ENCODE measurements at regions not wholly inside any gene's neighbourhood (a gene's known extent, or its start where the extent isn't known, plus 50 kb on each side); places are given as distances from the start of the nearest gene placed in this dataset.

GRCh38 chr10:78462176-78462575 is 428.5 kb downstream of the RPS24 start:
- Histone ChIP-seq H3F3A (replicated peaks; ENCODE audit: insufficient read depth) (peaks cover 10% of the 10 kb centered on the region), H3K9ac (no peak overlapping the region), H3K4me3 (ENCODE audit: low read depth in 2 of 2, low read length in 1 of 2) (no peak overlapping the region), H3K4me1 (ENCODE audit: control insufficient read depth in 1 of 2, insufficient read depth in 2 of 2, low read depth in 1 of 2, low read length in 1 of 2) (peaks cover 0 to 27% of the 10 kb centered on the region in 2 experiments), H4K20me1 (ENCODE audit: insufficient read depth) (no peaks in the 10 kb centered on the region), H3K4me2 (no peak overlapping the region), H3K9me2 (no peaks in the 10 kb centered on the region), H3K9me3 (no peaks in the 10 kb centered on the region), H3K27ac (ENCODE audit: low read depth in 2 of 2, low read length in 1 of 2) (no peak overlapping the region), H3K27me3 (ENCODE audit: insufficient read depth) (no peaks in the 10 kb centered on the region), H3K79me2 (ENCODE audit: insufficient read depth) (no peaks in the 10 kb centered on the region), H2AFZ (ENCODE audit: low read depth) (no peak overlapping the region), H3K36me3 (replicated peaks in 1 of 2; ENCODE audit: control insufficient read depth in 1 of 2, insufficient read depth in 2 of 2, low read length in 1 of 2) (no peaks in the 10 kb centered on the region)
- DNase-seq: no peak
- ChIA-PET CTCF (no interaction called here), POLR2A (no interaction called here)
- WGBS (ENCODE audit: low lambda C conversion rate): 92% methylated on average over 4 of the region's 4 CpGs
- TF ChIP-seq SMC3 (IDR thresholded peaks at IDR 0.05; ENCODE audit: low read depth, low read length) (no peak), TCF12 (IDR thresholded peaks at IDR 0.05) (no peak), TEAD4 (IDR thresholded peaks at IDR 0.05; ENCODE audit: borderline replicate concordance, insufficient read depth) (no peak), MEF2A (IDR thresholded peaks at IDR 0.05; ENCODE audit: borderline replicate concordance, low read depth) (no peak), ELF1 (IDR thresholded peaks at IDR 0.05) (no peak), CHD2 (IDR thresholded peaks at IDR 0.05; ENCODE audit: low read length, partially characterized antibody) (no peak), FOXM1 (IDR thresholded peaks at IDR 0.05; ENCODE audit: low read depth) (no peak), RAD21 (IDR thresholded peaks at IDR 0.05; ENCODE audit: low read length) (no peak)

GRCh38 chr10:78462726-78463228 is 429.1 kb downstream of the RPS24 start:
- H3K79me2 ChIP-seq (ENCODE audit: insufficient read depth): no peaks in the 10 kb centered on the region
- TF ChIP-seq, protein P1, sequence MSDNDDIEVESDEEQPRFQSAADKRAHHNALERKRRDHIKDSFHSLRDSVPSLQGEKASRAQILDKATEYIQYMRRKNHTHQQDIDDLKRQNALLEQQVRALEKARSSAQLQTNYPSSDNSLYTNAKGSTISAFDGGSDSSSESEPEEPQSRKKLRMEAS (IDR thresholded peaks at IDR 0.05; ENCODE audit: low read depth): no peak
- TF ChIP-seq RCOR1 (IDR thresholded peaks at IDR 0.05; ENCODE audit: low read length): no peak
- no peak for TF ChIP-seq EZH2phosphoT487 (IDR thresholded peaks at IDR 0.05; ENCODE audit: borderline replicate concordance, low read depth)
- TF ChIP-seq RAD21 (IDR thresholded peaks at IDR 0.05; ENCODE audit: low read length): no peak
- no peak for TF ChIP-seq TAF1 (IDR thresholded peaks at IDR 0.05; ENCODE audit: borderline replicate concordance, low read depth, low read length)
- no peak for TF ChIP-seq JUND (IDR thresholded peaks at IDR 0.05)
- TF ChIP-seq EP300 (IDR thresholded peaks at IDR 0.05; ENCODE audit: borderline replicate concordance in 1 of 2, low read depth in 1 of 2, low read length in 1 of 2): no peak
- TF ChIP-seq, protein P2, sequence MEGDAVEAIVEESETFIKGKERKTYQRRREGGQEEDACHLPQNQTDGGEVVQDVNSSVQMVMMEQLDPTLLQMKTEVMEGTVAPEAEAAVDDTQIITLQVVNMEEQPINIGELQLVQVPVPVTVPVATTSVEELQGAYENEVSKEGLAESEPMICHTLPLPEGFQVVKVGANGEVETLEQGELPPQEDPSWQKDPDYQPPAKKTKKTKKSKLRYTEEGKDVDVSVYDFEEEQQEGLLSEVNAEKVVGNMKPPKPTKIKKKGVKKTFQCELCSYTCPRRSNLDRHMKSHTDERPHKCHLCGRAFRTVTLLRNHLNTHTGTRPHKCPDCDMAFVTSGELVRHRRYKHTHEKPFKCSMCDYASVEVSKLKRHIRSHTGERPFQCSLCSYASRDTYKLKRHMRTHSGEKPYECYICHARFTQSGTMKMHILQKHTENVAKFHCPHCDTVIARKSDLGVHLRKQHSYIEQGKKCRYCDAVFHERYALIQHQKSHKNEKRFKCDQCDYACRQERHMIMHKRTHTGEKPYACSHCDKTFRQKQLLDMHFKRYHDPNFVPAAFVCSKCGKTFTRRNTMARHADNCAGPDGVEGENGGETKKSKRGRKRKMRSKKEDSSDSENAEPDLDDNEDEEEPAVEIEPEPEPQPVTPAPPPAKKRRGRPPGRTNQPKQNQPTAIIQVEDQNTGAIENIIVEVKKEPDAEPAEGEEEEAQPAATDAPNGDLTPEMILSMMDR (IDR thresholded peaks at IDR 0.05): no peak
- no peak for TF ChIP-seq IRF3 (IDR thresholded peaks at IDR 0.05; ENCODE audit: low read depth, low read length)
- TF ChIP-seq, protein P3, sequence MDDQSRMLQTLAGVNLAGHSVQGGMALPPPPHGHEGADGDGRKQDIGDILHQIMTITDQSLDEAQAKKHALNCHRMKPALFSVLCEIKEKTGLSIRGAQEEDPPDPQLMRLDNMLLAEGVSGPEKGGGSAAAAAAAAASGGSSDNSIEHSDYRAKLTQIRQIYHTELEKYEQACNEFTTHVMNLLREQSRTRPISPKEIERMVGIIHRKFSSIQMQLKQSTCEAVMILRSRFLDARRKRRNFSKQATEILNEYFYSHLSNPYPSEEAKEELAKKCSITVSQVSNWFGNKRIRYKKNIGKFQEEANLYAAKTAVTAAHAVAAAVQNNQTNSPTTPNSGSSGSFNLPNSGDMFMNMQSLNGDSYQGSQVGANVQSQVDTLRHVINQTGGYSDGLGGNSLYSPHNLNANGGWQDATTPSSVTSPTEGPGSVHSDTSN (IDR thresholded peaks at IDR 0.05): no peak
- TF ChIP-seq FOXM1 (IDR thresholded peaks at IDR 0.05; ENCODE audit: low read depth): no peak
- no peak for TF ChIP-seq YY1 (IDR thresholded peaks at IDR 0.05; ENCODE audit: low read depth)
- no peak for TF ChIP-seq CHD2 (IDR thresholded peaks at IDR 0.05; ENCODE audit: low read length, partially characterized antibody)
- no peak for DNase-seq
- no peak overlapping the region for H3K4me3 ChIP-seq (ENCODE audit: low read depth in 2 of 2, low read length in 1 of 2)
- H3F3A ChIP-seq (replicated peaks; ENCODE audit: insufficient read depth): peaks cover 10% of the 10 kb centered on the region
- WGBS (ENCODE audit: low lambda C conversion rate): 79% methylated on average over 7 of the region's 7 CpGs
- ChIA-PET CTCF (no interaction called here), POLR2A (no interaction called here)
- peaks cover 0 to 32% of the 10 kb centered on the region in 2 experiments for H3K4me1 ChIP-seq (ENCODE audit: control insufficient read depth in 1 of 2, insufficient read depth in 2 of 2, low read depth in 1 of 2, low read length in 1 of 2)
- H3K9me2 ChIP-seq: no peaks in the 10 kb centered on the region
- H3K36me3 ChIP-seq (replicated peaks in 1 of 2; ENCODE audit: control insufficient read depth in 1 of 2, insufficient read depth in 2 of 2, low read length in 1 of 2): no peaks in the 10 kb centered on the region
- no peak overlapping the region for H2AFZ ChIP-seq (ENCODE audit: low read depth)
- no peaks in the 10 kb centered on the region for H3K9me3 ChIP-seq
- H3K9ac ChIP-seq: no peak overlapping the region
- H4K20me1 ChIP-seq (ENCODE audit: insufficient read depth): no peaks in the 10 kb centered on the region
- no peak overlapping the region for H3K27ac ChIP-seq (ENCODE audit: low read depth in 2 of 2, low read length in 1 of 2)
- H3K4me2 ChIP-seq: no peak overlapping the region
- no peaks in the 10 kb centered on the region for H3K27me3 ChIP-seq (ENCODE audit: insufficient read depth)
